Activated naive CD4-positive, alpha-beta T cell (primary cell): ENCODE measurements at regions not wholly inside any gene's neighbourhood (a gene's known extent, or its start where the extent isn't known, plus 50 kb on each side); places are given as distances from the start of the nearest gene placed in this dataset.

Experiments
- DNase-seq, 4 experiments: peaks; one replicate each; lab custom pipeline; 2025; lab: John Stamatoyannopoulos, UW

DNA sequence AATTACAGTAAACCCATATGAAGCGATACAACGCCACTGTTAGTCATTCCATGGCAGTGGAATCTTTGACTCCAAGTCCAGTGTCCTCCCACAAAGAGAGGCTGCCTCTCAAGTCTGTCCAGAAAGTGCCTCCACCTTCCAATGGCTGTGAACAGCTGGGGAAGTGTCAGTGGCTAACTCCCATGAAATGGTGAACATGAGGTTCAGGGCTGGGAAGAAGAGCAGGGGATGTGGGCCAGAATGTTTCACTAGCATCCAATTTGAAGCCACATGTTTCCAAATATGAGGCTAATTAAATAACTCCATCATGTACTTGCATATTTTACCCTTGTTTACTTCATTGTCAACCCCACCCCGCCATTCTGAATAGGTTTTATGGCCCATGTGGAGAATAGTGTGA is 53.1 kb upstream of the CHST15 start:
- no peak for DNase-seq

DNA sequence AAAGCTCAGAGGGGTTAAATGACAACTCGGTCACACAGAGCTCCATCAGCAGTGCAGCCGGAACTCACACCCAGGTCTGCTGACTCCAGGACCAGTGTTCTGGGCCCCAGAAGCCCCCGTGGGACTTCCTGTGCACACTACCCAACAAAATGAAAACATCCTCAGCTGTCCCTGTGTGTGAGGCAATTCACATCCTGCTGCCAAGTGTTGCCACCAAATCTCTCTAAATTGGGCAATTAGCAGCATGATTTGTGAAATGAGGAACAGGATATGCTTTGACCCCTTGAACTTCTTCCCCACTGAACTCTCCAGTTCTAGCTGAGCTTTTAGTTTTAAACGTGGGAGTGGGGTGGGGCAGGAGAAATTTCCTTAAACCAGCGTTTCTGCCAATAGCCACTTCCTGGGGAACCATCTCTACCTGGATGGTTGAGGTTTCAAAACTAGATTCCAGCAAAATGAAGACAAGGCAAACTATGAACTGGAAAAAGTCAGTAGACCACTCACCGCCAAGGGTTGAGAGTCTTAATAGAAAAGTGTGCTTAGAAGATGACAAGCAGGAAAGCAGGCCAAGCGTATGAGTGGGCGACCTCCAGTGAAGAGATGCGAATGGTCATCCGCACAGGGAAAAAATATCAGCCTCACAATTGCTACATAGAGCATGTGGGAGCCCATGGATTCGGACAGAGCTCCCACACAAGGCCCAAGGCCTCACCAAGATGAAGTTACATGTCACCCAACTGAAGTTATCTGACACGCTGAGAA is 51.9 kb upstream of the CHST15 start:
- no peak for DNase-seq

DNA sequence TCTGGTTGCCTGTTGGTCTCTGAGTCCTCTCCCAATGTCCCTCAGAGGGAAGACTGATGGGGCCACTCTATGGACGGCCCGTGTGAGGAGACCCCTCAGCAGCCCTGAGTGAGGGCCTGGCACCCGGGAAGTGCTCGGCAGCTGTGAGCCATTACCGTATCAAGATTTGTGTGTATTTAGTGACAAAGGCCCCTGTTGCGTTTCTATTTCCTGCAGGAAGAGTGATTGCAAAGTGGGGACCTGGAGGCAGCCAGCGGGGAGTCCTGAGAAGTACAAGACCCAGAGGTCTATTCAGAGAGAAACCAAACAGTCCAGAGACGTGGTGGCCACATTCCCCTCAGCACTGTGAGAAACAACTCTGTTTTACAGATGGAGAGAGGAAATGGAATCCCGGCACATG is 51.1 kb upstream of the CHST15 start:
- DNase-seq: no peak

- no peak for DNase-seq
Observed at GRCh38 chr10:124143721-124144120, 50.3 kb upstream of the CHST15 start.
